ENCODE measurements at regions not wholly inside any gene's neighbourhood (a gene's known extent, or its start where the extent isn't known, plus 50 kb on each side); places are given as distances from the start of the nearest gene placed in this dataset.
A peak's percentile ranks its signal among the peaks of the same experiment; 100 is the strongest.
"Not testable (repeated sequence)": the region's sequence is repeated elsewhere in the genome, so short reads cannot be mapped to it uniquely, and the experiment has no call there.

DNA sequence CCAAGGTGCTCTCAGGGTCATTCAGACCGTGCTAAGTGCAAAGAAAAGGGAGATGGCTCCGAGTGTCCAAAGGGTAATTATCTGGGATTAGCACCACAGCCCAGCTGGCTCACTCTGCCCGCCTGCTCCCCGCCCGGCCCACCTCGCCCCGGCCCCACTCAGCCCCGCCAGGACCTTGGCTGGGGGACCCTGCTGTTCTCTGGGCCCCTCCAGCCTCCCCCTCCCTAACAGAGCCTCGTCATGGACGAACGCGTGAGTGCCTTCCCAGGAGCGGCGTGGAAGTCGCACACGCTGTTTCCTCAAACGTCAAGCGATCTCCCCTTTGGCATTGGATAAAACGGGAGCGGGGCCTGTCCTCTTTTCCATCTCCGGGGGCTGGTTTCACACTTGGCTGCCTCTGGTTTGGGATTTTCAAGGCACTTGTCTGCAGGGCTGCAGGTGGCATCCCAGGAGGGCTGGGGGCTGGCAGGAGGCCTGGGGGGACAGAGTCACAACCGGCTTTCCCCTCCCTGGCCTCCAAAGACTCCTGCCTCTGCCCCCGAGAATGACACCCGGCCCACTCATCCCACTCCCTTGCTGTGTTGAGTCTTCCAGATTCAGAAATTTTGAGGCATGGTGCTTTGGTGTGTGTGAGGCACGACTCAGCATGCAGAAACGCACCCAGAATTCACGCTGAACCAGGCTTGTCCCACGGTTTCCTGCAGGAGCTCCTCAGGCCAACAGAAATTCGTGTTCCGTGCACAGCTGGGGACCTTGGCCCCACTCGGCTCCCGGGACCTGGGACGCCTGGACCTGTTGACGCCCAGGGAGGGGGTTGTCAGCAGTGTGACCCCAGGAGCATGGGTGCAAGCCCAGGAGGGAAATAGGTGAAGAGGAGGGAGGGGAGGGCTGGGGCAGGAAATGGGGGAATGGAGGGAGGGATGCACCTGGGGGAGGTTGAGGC is 110.0 kb downstream of the PDGFA start:
- peak; percentile 18 for DNase-seq (ENCODE audit: low spot score)

GRCh38 chr7:410395-410910 is 109.2 kb downstream of the PDGFA start:
- peak; percentile 5 for DNase-seq (ENCODE audit: low spot score)

- DNase-seq (ENCODE audit: low spot score): not testable (repeated sequence)
Measured at GRCh38 chr7:411116-411515, 108.5 kb downstream of the PDGFA start.

GRCh38 chr7:411677-412312 is 107.9 kb downstream of the PDGFA start:
- DNase-seq (ENCODE audit: low spot score): peak; percentile 20

GRCh38 chr7:412313-412710 is 107.3 kb downstream of the PDGFA start:
- DNase-seq (ENCODE audit: low spot score): peak; percentile 5

DNA sequence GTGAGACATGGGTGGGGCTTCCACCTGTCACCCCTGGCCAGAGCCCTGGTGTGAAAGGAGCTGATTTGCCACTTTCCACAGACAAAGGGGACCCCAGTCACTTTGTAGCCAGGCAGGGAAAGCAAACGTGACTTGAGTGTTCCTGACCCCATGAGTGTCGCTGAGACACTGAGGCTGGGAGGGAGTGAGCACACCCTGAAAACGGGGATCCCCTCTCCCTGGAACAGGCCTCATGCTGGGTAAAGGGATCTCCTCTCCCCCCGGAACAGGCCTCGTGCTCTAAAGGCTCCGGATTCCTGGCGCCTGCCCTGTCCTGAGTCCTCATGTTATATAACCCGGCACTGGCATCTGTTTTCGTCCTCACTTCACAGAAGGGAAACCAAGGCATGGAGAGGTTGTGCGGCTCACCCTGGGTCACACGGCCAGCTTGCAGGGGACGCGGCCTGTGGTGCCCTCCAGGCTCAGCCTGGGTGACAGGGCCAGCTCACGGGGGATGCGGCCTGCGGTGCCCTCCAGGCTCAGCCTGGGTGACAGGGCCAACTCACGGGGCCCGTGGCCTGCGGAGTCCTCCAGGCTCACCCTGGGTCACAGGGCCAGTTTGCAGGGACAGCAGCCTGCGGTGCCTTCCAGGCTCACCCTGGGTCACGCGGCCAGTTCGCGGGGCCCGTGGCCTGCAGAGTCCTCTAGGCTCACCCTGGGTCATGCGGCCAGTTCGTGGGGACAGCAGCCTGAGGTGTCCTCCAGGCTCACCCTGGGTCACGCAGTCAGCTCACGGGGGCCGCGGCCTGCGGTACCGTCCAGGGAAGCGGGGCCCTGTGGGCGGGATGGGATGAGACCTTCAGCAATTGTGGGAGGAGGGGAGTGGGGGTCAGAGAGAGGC is 104.7 kb downstream of the PDGFA start:
- peak; percentile 6 for DNase-seq (ENCODE audit: low spot score)

DNA sequence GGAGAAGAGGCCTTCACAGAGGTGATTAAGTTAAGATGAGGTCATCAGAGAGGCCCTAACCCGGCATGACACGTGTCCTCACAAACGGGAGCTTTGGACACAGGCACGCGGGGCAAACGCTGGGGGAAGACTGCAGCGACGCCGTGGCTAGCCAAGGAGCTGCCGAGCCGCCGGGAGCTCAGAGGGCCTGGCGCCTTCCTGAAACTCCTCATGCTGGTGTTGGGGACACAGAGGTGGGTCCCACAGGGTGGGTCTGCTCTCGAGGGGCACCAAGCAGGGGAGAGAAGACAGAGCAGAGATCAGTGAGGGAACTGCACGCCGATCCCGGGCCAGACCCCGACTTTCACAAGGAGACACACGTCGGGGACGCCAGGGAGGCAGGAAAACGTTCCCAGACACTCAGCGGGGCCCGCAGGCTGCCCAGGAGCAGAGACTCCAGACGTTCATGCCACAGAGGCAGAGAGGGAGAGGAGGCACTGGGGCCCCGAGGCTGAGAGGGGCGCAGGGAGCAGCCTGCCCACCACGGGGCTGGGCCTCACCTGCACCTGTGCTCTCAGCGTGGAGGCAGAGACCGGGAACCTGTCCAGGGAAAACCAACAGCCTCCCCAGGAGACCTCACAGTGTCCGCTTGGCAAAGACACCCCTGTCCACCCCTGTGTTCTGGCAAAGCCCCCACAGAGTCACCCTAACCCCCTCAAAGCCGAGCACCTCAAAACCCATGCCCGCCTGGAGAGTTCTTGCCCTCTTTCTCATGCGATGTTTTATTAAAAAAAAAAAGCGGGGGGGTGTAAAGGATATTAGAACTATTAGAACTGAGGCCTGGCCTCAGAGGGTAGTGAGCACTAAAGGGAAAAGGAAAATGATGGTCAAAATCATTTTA is 103.8 kb downstream of the PDGFA start:
- DNase-seq (ENCODE audit: low spot score): peak; percentile 12

DNA sequence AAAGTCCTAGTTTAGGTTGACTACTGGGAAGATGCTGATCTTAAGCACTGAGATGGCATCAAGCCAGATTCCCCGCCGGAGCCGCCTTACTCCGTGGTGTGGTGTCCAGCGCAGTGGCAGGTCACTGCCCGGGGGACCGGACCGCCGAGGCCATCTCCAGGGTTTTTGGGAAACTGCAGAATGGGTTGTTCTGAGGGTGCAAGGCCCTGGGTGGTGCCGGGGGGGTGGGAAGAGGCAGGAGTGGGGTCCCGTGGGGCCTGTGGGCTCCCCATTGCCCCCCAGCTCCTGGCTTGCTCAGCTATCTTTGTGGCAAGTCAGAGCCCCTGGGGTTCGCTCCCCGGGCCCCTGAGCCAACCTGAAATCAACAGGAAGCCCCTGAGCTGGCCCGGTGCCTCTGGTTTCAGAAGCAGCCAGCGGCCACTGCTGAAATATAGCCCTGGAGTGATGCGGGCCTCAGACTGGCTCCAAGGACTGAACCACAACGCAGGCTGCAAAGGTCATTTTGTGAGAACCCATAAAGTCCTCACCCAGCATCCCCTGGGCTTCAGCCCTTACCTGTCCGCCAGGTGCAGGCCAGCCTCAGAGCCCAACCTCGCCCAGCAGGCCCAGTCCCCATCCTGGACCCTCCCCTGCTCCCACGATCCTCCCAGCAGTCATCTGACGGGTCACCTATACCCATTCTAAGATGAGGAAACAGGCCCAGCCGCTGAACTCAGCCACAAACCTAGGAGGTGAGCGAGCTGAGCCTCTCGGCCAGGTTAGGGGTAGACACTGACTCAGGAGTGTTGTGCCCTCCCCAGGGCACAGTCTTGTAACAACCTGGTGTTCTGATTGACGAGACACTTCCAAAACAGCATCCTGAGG is 102.7 kb downstream of the PDGFA start:
- DNase-seq (ENCODE audit: low spot score): peak; percentile 3

DNA sequence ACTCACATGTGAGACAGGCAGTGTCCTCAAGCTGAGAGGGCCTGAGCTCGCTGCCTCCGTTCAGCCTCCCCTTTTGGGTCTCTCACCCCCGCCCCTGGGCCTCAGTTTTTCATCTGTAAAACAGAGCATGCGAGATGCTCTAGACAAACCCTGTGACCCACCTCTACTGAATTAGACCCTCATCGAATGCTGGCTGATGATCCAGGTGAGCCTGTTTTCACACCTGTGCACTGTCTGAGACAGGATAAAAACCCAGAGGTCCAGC is 102.1 kb downstream of the PDGFA start:
- DNase-seq (ENCODE audit: low spot score): no peak

DNA sequence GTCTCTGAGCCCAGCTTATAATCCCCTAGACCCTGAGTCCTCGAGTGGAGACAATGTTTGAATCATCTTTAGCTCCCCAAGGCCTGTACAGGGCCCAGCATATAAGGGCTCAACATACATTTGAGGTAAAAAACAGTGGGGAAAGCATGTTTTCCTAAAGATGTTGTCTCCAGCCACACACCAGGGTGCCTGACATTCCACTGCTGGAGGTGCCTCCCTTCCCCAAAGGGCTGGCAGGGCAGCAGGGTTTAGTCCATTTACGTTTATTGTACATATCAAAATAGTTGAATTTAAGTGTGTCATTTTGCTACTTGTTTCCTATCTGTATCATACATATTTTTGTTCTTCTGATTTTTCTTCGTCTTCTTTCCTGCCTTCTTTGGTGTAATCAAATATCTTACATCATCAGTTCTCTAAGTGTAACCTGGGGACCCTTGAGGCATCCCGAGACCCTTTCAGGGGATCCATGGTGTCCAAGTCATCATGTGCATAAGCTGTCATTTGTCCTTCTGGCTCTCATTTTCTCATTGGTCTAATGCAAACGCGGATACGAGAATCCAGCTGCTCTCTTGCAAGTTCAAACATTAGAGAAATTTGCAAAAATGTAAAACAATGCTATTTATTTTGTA is 101.6 kb downstream of the PDGFA start:
- DNase-seq (ENCODE audit: low spot score): peak; percentile 2

DNA sequence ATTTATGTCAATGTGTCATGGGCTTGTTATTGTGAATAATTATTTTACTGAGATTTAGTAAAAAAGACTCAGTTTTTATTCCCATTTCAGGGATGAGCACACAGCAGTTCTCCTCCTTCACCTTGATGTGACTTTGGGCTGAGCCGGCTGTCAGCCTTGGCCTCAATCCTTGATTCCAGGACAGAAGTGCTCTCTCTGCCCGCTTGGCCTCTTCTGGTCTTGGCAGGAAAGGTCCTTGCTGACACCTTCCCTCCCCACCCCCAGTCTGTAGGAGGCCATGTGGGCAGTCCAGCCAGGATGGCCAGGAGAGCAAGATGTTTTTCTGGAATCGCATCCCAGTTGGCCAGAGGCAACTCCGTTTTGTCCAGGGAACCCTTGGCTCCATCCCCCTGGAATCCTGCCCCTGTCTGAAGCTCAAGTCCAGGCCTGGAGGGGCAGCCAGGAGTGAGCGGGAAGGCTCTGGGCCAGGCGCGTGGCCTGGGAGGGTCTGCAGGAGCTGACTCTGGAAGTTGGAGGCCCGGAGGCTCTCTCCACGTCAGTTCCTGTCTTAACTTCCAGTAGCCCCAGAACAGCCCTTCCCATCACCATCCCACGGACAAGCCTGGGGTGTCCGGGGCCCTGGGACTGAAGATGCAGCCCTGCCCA is 100.9 kb downstream of the PDGFA start:
- DNase-seq (ENCODE audit: low spot score): peak; percentile 12

DNA sequence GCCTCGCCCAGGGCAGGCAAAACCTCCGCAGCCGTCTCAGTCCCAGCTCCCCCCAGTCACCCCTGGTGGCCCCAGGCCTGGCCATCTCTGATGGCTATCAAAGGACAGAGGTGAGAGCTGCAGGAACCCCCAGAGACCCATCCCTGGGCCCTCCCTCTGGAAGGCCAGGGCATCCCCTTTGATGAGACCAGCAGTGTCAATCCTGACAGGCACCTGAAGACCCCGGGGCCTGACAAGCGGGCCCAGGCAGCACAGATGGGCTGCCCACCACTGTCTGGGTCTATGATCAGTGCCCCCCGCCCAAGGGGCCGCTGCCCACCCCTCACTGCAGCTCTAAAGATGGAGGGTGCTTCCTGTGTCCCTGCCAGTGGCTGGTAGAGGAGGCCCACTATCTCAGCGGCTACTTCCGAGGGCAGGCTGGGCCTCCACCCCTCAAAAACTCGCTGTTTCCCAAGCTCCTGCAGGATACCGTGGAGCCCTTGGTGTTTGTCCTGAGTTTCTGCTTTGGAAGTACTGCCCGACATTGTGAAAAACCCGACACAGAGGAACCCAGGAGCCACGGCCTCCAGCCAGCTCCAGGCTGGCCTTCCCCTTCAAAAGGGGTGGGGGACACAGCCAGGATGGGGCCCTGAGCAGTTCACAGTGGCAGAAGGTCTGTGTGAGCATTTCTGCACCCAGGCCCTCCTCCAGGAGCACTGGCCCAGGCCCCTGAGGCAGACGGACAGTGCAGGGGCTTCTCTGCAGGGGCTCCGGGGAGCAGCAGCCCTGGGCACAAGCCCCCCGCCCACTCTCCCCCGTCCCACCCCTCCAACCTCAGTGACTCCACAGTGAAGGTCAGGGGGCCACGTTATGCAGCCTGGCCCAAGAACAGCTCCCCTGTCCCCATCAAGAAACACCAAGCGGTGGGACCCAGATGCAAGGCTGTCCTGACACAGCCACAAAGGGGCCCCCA is 99.2 kb downstream of the PDGFA start:
- peak; percentile 18 for DNase-seq (ENCODE audit: low spot score)

GRCh38 chr7:421136-421991 is 98.3 kb downstream of the PDGFA start:
- DNase-seq (ENCODE audit: low spot score): peak; percentile 80

GRCh38 chr7:422191-422885 is 97.3 kb downstream of the PDGFA start:
- DNase-seq (ENCODE audit: low spot score): peak; percentile 17

DNA sequence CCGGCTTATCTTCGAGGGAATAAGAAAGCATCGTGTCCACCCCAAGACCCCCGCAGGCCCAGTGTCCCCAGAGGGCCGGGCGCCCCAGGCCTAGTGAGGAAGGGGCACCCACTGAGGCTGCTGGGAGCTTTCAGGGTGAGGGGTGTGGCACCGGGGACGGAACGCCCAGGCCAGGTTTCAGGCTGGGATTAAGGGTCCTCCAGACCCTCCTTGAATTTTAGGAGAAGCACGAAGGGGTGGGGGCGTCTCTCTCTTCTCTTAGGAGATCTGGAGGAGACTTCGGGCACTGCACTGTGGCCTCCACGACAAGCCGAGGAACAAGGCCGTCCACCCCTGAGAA is 96.8 kb downstream of the PDGFA start:
- no peak for DNase-seq (ENCODE audit: low spot score)

GRCh38 chr7:423312-424260 is 96.1 kb downstream of the PDGFA start:
- DNase-seq (ENCODE audit: low spot score): no peak

Measured in iPS-NIHi11 (cell line).